GM10266 (cell line): ENCODE measurements at regions not wholly inside any gene's neighbourhood (a gene's known extent, or its start where the extent isn't known, plus 50 kb on each side); places are given as distances from the start of the nearest gene placed in this dataset.
A peak's percentile ranks its signal among the peaks of the same experiment; 100 is the strongest.

ENCODE experiments used
- DNase-seq: peaks from one replicate; pipeline ENCODE4 v3.0.0; 2012; ENCODE audit errors: extremely low spot score
- CTCF ChIP-seq: IDR thresholded peaks from 2 replicates; pipeline ENCODE4 v1.5.1; 2012; ENCODE audit warnings: mild to moderate bottlenecking, low read depth; ENCODE audit not compliant: control insufficient read depth, insufficient read depth; ENCODE audit errors: missing control alignments

- no peak for TF ChIP-seq CTCF
- DNase-seq = no peak
These were observed 311.9 kb upstream of the PTBP2 start for GRCh38 chr1:96409689-96410088.

- no peak for DNase-seq
- no peak for TF ChIP-seq CTCF
These were observed 310.6 kb upstream of the PTBP2 start for GRCh38 chr1:96411006-96411405.

- TF ChIP-seq CTCF = no peak
- DNase-seq = no peak
These were observed 307.0 kb upstream of the PTBP2 start for GRCh38 chr1:96414598-96414997.

- TF ChIP-seq CTCF = no peak
- no peak for DNase-seq
These were observed 305.4 kb upstream of the PTBP2 start for GRCh38 chr1:96416111-96416595.

GRCh38 chr1:96416701-96417444 lies 304.7 kb upstream of the PTBP2 start:
- DNase-seq = peak; percentile 13

GRCh38 chr1:96418969-96419368 lies 302.6 kb upstream of the PTBP2 start:
- DNase-seq = no peak
- no peak for TF ChIP-seq CTCF

More at GRCh38 chr1:96416701-96417444, 304.7 kb upstream of the PTBP2 start:
- TF ChIP-seq CTCF = no peak

- TF ChIP-seq CTCF = no peak
- DNase-seq = no peak
These were observed 296.7 kb upstream of the PTBP2 start for GRCh38 chr1:96424877-96425276.
